NCI-H510A (cell line): ENCODE measurements at regions not wholly inside any gene's neighbourhood (a gene's known extent, or its start where the extent isn't known, plus 50 kb on each side); places are given as distances from the start of the nearest gene placed in this dataset.

Source experiments
- DNase-seq: peaks from one replicate; lab custom pipeline; 2025; lab: John Stamatoyannopoulos, UW

- no peak for DNase-seq
Observed at GRCh38 chr6:122524056-122524455, 52.4 kb upstream of the SERINC1 start.

DNA sequence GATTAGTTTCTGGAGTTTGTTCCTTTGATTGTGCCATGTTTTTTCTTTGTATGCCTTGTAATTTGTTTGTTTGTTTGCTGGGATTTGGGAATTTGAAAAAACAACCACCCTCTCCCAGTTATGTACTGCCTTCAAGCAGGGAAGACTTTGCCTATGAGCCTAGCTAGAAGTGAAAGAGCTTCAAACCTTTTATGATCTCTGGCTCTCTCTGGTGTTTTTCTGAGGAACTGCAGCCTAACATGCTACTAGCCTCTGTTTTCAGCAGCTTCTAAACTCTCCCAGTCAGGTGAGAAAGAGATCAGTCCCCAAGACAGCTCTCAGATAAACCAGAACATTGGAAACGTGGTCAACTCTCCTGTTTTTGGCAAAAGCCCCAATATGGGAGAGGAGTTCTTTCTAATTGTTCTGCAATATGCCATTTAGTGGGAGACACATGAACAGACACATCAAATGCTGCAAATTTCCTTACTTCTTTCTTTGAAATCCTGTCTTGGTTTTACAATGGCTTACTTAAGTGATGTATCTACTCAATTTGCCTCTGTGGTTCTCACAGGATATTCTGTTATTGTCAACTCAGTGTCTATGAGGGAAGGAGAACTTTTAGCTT is 58.9 kb upstream of the SERINC1 start:
- DNase-seq, result peak; percentile 1

DNA sequence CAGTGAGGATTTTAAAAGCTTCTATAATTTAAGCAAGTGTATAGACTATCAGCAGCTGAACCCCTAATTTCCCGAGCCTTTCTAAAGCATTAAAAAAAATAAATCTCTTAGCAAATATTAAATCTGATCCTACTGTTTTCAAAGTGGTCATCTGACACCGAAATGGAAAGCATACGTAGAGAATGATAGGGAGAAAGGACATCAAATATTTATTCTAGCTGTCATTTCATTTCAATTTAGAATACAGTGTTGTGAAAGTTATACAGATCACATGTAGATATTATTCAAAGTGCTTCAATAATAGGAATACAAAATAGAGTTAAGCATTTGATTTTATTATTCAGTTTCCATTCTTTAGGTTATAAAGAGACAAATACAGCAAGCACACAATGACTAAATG is 61.9 kb upstream of the PKIB start:
- no peak for DNase-seq

- no peak for DNase-seq
Observed at GRCh38 chr6:122548820-122549219, 61.4 kb upstream of the PKIB start.

DNA sequence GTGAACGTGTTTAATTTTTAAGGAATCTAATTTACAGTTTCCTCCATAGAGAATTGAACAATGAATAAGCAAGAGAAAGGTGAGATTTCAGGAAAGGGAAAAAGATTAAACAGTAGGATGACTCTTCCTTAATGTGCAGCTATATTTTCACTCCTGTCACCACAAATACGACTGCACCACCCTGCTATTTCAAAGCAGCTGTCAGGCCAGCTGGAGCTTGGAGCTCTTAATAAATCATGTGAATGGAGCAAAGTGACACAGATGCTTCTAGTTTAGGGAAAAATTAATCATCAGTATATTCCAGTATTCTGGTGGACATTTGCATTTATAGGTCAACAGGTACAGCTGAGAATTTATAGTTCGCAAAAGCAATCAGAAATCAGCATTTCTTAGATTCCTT is 56.5 kb upstream of the PKIB start:
- DNase-seq, result no peak

DNA sequence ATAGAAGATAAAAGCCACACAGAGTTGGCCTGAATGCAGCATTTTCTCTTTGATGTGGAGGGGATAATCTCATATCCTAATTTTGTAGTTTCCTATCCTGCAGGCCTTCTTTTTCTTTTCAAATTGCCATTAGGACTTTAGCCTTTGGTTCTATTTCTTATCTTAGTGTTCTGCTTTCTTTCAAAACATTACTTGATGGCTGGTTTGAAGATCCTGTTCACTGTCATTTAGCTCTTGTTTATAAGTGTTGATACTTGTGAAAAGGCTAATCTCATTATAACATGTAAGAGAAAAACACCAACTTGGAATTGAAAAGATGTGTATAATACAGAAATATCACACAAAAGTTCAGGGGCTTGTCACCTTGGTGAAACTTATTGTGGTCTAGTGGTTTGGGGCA is 54.6 kb upstream of the PKIB start:
- DNase-seq, result no peak

DNA sequence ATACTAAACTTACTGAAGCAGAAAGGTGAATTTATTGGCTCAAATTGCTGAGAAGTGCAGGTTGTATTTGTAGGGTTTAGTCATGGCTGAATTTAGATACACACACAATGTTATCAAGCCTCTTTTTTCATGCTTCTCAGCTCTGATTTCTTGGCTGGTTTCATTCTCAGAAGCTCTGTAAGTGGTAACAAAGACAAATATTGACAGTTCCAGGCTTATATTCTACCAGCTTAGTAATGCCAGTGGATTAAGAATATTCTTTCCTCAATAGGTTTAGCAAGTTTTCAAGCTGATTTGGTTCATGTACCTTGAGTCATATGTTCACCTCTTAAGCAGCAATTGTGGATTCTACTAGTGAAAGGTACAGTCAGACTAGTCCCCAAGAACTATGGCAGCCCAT is 52.1 kb upstream of the PKIB start:
- DNase-seq, result no peak
